MM.1S (cell line): ENCODE measurements at regions not wholly inside any gene's neighbourhood (a gene's known extent, or its start where the extent isn't known, plus 50 kb on each side); places are given as distances from the start of the nearest gene placed in this dataset.

Experiments used
- DNase-seq: peaks from one replicate; pipeline ENCODE4 v3.0.0-alpha.2; 2015
- H2AFZ ChIP-seq: fragments of 300-600 bp; sonication (generic); 2 replicates; pipeline ENCODE4 v1.6.0; 2016; ENCODE audit warnings: antibody characterized with exemption, low read length
- H3F3A ChIP-seq: fragments of 300-600 bp; sonication (generic); 2 replicates; pipeline ENCODE4 v1.6.1; 2016; ENCODE audit warnings: mild to moderate bottlenecking, antibody characterized with exemption, low read length, moderate library complexity, mixed read lengths; ENCODE audit not compliant: insufficient read depth
- H3K27ac ChIP-seq: fragments of 300-600 bp; sonication (generic); 2 replicates; pipeline ENCODE4 v1.5.1; 2016; ENCODE audit warnings: mild to moderate bottlenecking, low read length
- H3K27me3 ChIP-seq: fragments of 300-600 bp; sonication (generic); replicated peaks from 2 replicates; pipeline ENCODE4 v1.6.0; 2016; ENCODE audit warnings: low read length; ENCODE audit not compliant: insufficient read depth
- H3K36me3 ChIP-seq: fragments of 300-600 bp; sonication (generic); replicated peaks from 2 replicates; pipeline ENCODE4 v1.6.1; 2016; ENCODE audit warnings: mild to moderate bottlenecking, low read length, mixed read lengths; ENCODE audit not compliant: insufficient read depth
- H3K4me1 ChIP-seq: fragments of 300-600 bp; sonication (generic); 2 replicates; pipeline ENCODE4 v1.6.1; 2016; ENCODE audit warnings: low read length, mixed read lengths
- H3K4me2 ChIP-seq: fragments of 300-600 bp; sonication (generic); 2 replicates; pipeline ENCODE4 v1.6.0; 2016; ENCODE audit warnings: low read depth, low read length
- H3K4me3 ChIP-seq: fragments of 300-600 bp; sonication (generic); 2 replicates; pipeline ENCODE4 v1.5.1; 2016; ENCODE audit warnings: low read length, mixed read lengths
- H3K79me2 ChIP-seq: fragments of 300-600 bp; sonication (generic); 2 replicates; pipeline ENCODE4 v1.6.1; 2016; ENCODE audit warnings: mixed run types, low read length, mixed read lengths
- H3K9ac ChIP-seq: fragments of 300-600 bp; sonication (generic); 2 replicates; pipeline ENCODE4 v1.6.1; 2016; ENCODE audit warnings: low read length, mixed read lengths
- H3K9me2 ChIP-seq: fragments of 300-600 bp; sonication (generic); replicated peaks from 2 replicates; pipeline ENCODE4 v1.6.1; 2016; ENCODE audit warnings: mild to moderate bottlenecking, low read length, mixed read lengths; ENCODE audit not compliant: insufficient read depth
- H3K9me3 ChIP-seq: fragments of 300-600 bp; sonication (generic); replicated peaks from 2 replicates; pipeline ENCODE4 v1.6.1; 2016; ENCODE audit warnings: mild to moderate bottlenecking, low read length, mixed read lengths; ENCODE audit not compliant: insufficient read depth
- H4K20me1 ChIP-seq: fragments of 300-600 bp; sonication (generic); 2 replicates; pipeline ENCODE4 v1.6.1; 2016; ENCODE audit warnings: mild to moderate bottlenecking, low read length, moderate library complexity, mixed read lengths; ENCODE audit not compliant: insufficient read depth
- CTCF ChIP-seq: fragments of 300-600 bp; sonication (generic); IDR thresholded peaks from 2 replicates; pipeline ENCODE4 v1.5.1; 2016; ENCODE audit warnings: antibody characterized with exemption, low read length, mixed read lengths
- EZH2 ChIP-seq: fragments of 300-600 bp; sonication (generic); optimal IDR thresholded peaks from 2 replicates; pipeline ENCODE3; 2017; ENCODE audit warnings: low read depth, mild to moderate bottlenecking, antibody characterized with exemption, low read length, mixed read lengths
- EZH2phosphoT487 ChIP-seq: fragments of 300-600 bp; sonication (generic); IDR thresholded peaks from 2 replicates; pipeline ENCODE4 v1.6.1; 2018; ENCODE audit warnings: antibody characterized with exemption, low read length

GRCh38 chr16:5364186-5364585, 266.6 kb upstream of the EEF2KMT start:
- Histone ChIP-seq H3K9me3 (no peaks in the 10 kb centered on the region), H3K9me2 (no peaks in the 10 kb centered on the region), H3F3A (no peaks in the 10 kb centered on the region), H3K36me3 (no peaks in the 10 kb centered on the region), H3K4me1 (no peaks in the 10 kb centered on the region), H3K79me2 (no peaks in the 10 kb centered on the region), H3K27me3 (no peaks in the 10 kb centered on the region; the same call in 1 of the 2 replicates), H3K27ac (no peak overlapping the region), H3K9ac (no peak overlapping the region), H2AFZ (no peak overlapping the region), H3K4me2 (no peak overlapping the region), H3K4me3 (no peak overlapping the region), H4K20me1 (no peaks in the 10 kb centered on the region)
- DNase-seq, result no peak
- no peak for TF ChIP-seq EZH2
- TF ChIP-seq CTCF, result no peak
- TF ChIP-seq EZH2phosphoT487, result no peak

DNA sequence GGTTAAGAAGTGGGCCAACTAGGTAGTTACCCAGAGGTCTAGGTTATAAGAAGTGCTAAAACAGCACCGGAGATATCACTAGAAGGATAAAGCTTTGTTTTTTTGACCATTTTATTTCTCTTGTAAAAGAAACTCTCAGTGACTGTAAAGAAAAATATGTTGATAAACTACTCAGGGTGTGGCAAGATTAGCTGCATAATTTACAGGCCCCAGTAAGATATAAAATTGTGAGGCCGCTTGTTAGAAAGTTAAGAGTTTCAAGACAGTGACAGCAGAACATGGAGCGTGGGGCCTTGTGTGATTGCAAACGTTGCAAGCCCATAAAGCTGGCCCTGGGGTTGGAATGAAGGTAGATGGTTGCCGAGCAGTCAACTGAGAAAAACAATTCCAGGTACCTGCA, 263.7 kb upstream of the EEF2KMT start:
- Histone ChIP-seq H3K9ac (no peak overlapping the region), H3K79me2 (no peaks in the 10 kb centered on the region), H4K20me1 (no peaks in the 10 kb centered on the region), H3K9me3 (no peaks in the 10 kb centered on the region), H3F3A (no peaks in the 10 kb centered on the region), H2AFZ (no peak overlapping the region), H3K4me3 (no peak overlapping the region), H3K36me3 (no peaks in the 10 kb centered on the region), H3K27me3 (no peaks in the 10 kb centered on the region; the same call in 1 of the 2 replicates), H3K27ac (no peak overlapping the region), H3K4me2 (no peak overlapping the region), H3K4me1 (no peaks in the 10 kb centered on the region), H3K9me2 (no peaks in the 10 kb centered on the region)
- no peak for TF ChIP-seq EZH2
- no peak for TF ChIP-seq CTCF
- no peak for TF ChIP-seq EZH2phosphoT487
- no peak for DNase-seq

GRCh38 chr16:5354645-5355044, 257.1 kb upstream of the EEF2KMT start:
- H3K36me3 ChIP-seq, result no peaks in the 10 kb centered on the region
- no peaks in the 10 kb centered on the region for H4K20me1 ChIP-seq
- no peak overlapping the region for H3K9ac ChIP-seq
- H2AFZ ChIP-seq, result no peak overlapping the region
- no peaks in the 10 kb centered on the region for H3K79me2 ChIP-seq
- no peak overlapping the region for H3K4me2 ChIP-seq
- TF ChIP-seq EZH2 (no peak), EZH2phosphoT487 (no peak), CTCF (no peak)
- no peaks in the 10 kb centered on the region; the same call in 1 of the 2 replicates for H3K27me3 ChIP-seq
- no peak for DNase-seq
- no peaks in the 10 kb centered on the region for H3K9me3 ChIP-seq
- no peaks in the 10 kb centered on the region for H3K4me1 ChIP-seq
- H3K27ac ChIP-seq, result no peak overlapping the region
- no peak overlapping the region for H3K4me3 ChIP-seq
- no peaks in the 10 kb centered on the region for H3F3A ChIP-seq
- no peaks in the 10 kb centered on the region for H3K9me2 ChIP-seq
